GM23248 (cell line): ENCODE measurements at regions not wholly inside any gene's neighbourhood (a gene's known extent, or its start where the extent isn't known, plus 50 kb on each side); places are given as distances from the start of the nearest gene placed in this dataset.

Source experiments
- EZH2 ChIP-seq: fragments of 200-600 bp; sonication (generic); IDR thresholded peaks from 2 replicates; pipeline ENCODE4 v1.6.1; 2018; ENCODE audit warnings: antibody characterized with exemption, mild to moderate bottlenecking; ENCODE audit not compliant: insufficient read depth, poor library complexity, severe bottlenecking
- EZH2phosphoT487 ChIP-seq: fragments of 200-600 bp; sonication (generic); IDR thresholded peaks from 2 replicates; pipeline ENCODE4 v1.6.1; 2018; ENCODE audit warnings: antibody characterized with exemption, moderate library complexity, mild to moderate bottlenecking, low read depth; ENCODE audit not compliant: insufficient read depth

- TF ChIP-seq EZH2 = no peak
- TF ChIP-seq EZH2phosphoT487 = no peak
These were observed 87.2 kb downstream of the HS3ST1 start for GRCh38 chr4:11341337-11342043.
